Lung (tissue), 11 donors: ENCODE measurements at regions not wholly inside any gene's neighbourhood (a gene's known extent, or its start where the extent isn't known, plus 50 kb on each side); places are given as distances from the start of the nearest gene placed in this dataset.

ENCODE experiments used
- ATAC-seq: fragments of 200-7000 bp; cut with Tn5 transposase; one replicate; pipeline ENCODE4 v1.9.1; 2020; ENCODE audit warnings: moderate number of reproducible peaks; ENCODE audit not compliant: insufficient read depth, low FRiP score
- DNase-seq, 3 donors: peaks; one replicate each; pipeline ENCODE4 v3.0.0-alpha.2; 2013 to 2017
- H3K27ac ChIP-seq, 2 donors: one replicate each; pipeline ENCODE4 v1.5.1; 2013; ENCODE audit warnings: mild to moderate bottlenecking in 2 of 2, moderate library complexity in 2 of 2, control low read depth in 1 of 2, inconsistent platforms in 1 of 2, low read depth in 1 of 2, low read length in 1 of 2
- H3K27me3 ChIP-seq, 3 donors: one replicate each; pipeline ENCODE4 v1.5.1; 2013; ENCODE audit warnings: low read length in 2 of 3; ENCODE audit not compliant: control insufficient read depth in 3 of 3, insufficient read depth in 3 of 3
- H3K36me3 ChIP-seq, 4 donors: one replicate each; pipeline ENCODE4 v1.5.1; 2013; ENCODE audit warnings: low read length in 4 of 4, mild to moderate bottlenecking in 1 of 4, moderate library complexity in 1 of 4; ENCODE audit not compliant: control insufficient read depth in 4 of 4, insufficient read depth in 4 of 4
- H3K4me1 ChIP-seq, 5 donors: one replicate each; pipeline ENCODE4 v1.5.1; 2013; ENCODE audit warnings: low read length in 5 of 5, mild to moderate bottlenecking in 2 of 5, moderate library complexity in 1 of 5; ENCODE audit not compliant: control insufficient read depth in 5 of 5, insufficient read depth in 5 of 5
- H3K4me3 ChIP-seq: one replicate; pipeline ENCODE4 v1.5.1; 2013; ENCODE audit warnings: mild to moderate bottlenecking, control low read depth, moderate library complexity
- H3K9ac ChIP-seq, 2 donors: one replicate each; pipeline ENCODE4 v1.5.1; 2013; ENCODE audit warnings: low read length in 2 of 2, control low read depth in 1 of 2; ENCODE audit not compliant: insufficient read depth in 1 of 2
- H3K9me3 ChIP-seq, 4 donors: one replicate each; pipeline ENCODE4 v1.5.1; 2013; ENCODE audit warnings: low read length in 3 of 4, mild to moderate bottlenecking in 1 of 4, moderate library complexity in 1 of 4; ENCODE audit not compliant: control insufficient read depth in 4 of 4, insufficient read depth in 3 of 4
- WGBS, 2 donors: extraction: QIAGEN DNeasy Blood & Tissue Kit; methylation state at CpG; one replicate each; pipeline ENCODE4 v1.1.7; 2013; 5-methylcytosine and 5-hydroxymethylcytosine counted together
- TF ChIP-seq, protein P1 (sequence below): IDR thresholded peaks from 2 replicates; pipeline ENCODE4 v1.5.1; 2012; ENCODE audit warnings: mild to moderate bottlenecking; ENCODE audit errors: control extremely low read depth, extremely low read depth
- donor health status: control.
- donor health status: control.
- donor health status: Bipolar disorder and iron deficiency.
- donor health status: healthy.
- donor health status: DM: yes; HTN: yes; CAD: no.

DNA sequence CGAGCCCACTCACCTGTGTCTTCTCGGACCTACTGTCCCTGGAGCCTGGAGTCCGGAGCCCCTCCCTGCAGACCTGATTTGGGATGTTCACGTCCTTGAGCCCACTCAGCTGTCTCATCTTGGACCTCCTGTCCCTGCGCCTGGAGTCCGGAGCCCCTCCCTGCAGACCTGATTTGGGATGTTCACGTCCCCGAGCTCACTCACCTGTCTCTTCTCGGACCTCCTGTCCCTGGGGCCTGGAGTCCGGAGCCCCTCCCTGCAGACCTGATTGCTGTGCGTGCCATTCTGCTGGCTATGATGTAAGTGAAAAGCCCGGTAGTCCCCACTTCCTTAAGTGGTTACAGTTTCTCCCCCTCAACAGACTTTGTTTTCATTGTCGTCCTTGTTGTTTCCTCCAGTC is 867.1 kb downstream of the BRD1 start:
- no peak overlapping the region for H3K9ac ChIP-seq
- H3K27me3 ChIP-seq: peaks cover 0 to 10% (median 0%) of the 10 kb centered on the region in 3 donors
- no peak for DNase-seq
- H3K4me3 ChIP-seq: no peak overlapping the region
- TF ChIP-seq, protein P1, sequence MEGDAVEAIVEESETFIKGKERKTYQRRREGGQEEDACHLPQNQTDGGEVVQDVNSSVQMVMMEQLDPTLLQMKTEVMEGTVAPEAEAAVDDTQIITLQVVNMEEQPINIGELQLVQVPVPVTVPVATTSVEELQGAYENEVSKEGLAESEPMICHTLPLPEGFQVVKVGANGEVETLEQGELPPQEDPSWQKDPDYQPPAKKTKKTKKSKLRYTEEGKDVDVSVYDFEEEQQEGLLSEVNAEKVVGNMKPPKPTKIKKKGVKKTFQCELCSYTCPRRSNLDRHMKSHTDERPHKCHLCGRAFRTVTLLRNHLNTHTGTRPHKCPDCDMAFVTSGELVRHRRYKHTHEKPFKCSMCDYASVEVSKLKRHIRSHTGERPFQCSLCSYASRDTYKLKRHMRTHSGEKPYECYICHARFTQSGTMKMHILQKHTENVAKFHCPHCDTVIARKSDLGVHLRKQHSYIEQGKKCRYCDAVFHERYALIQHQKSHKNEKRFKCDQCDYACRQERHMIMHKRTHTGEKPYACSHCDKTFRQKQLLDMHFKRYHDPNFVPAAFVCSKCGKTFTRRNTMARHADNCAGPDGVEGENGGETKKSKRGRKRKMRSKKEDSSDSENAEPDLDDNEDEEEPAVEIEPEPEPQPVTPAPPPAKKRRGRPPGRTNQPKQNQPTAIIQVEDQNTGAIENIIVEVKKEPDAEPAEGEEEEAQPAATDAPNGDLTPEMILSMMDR: no peak
- no peak for ATAC-seq
- H3K4me1 ChIP-seq: peaks cover 0 to 4% (median 0%) of the 10 kb centered on the region in 5 donors
- H3K36me3 ChIP-seq: no peaks in the 10 kb centered on the region
- H3K9me3 ChIP-seq: peaks cover 0 to 10% (median 0%) of the 10 kb centered on the region in 4 donors
- 58 to 62% methylated on average over 13 of the region's 13 CpGs for WGBS, 2 donors
- no peak overlapping the region for H3K27ac ChIP-seq

DNA sequence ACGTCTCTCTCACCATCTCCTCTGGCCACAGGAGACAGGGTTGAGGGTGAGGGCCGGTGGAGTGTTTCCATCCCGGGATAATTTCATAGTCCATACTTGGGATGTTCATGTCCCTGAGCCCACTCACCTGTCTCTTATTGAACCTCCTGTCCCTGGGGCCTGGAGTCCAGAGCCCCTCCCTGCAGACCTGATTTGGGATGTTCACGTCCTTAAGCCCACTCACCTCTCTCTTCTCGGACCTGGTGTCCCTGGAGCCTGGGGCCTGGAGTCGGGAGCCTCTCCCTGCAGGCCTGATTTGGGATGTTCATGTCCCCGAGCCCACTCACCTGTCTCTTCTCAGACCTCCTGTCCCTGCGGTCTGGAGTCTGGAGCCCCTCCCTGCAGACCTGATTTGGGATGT is 868.2 kb downstream of the BRD1 start:
- no peak for DNase-seq
- H3K4me3 ChIP-seq: no peak overlapping the region
- no peaks in the 10 kb centered on the region for H3K36me3 ChIP-seq
- H3K27me3 ChIP-seq: peaks cover 0 to 10% (median 0%) of the 10 kb centered on the region in 3 donors
- ATAC-seq: no peak
- TF ChIP-seq, protein P1: no peak
- H3K9me3 ChIP-seq: peaks cover 0 to 10% (median 0%) of the 10 kb centered on the region in 4 donors
- WGBS, 2 donors: 82 to 92% methylated on average over 8 of the region's 8 CpGs
- peaks cover 0 to 4% (median 0%) of the 10 kb centered on the region in 5 donors for H3K4me1 ChIP-seq
- no peak overlapping the region for H3K9ac ChIP-seq
- H3K27ac ChIP-seq: no peak overlapping the region

DNA sequence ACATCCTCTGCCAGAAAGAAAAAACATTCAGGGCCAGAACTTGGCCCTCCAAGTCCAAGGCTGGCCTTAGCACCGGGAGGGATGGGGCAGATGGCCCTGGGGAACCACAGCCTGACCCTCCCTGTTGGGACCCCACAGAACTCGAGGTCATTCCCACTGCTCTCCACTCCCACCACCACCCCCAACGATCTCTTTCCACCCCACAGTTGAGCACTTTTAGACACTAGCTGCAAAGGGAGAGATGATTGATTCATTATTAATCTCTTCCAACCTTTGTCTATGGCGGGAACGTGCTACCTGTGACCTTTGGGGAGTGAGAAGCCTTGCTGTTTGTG is 869.7 kb downstream of the BRD1 start:
- TF ChIP-seq, protein P1: no peak
- 86% methylated on average over 5 of the region's 5 CpGs for WGBS, 2 donors
- H3K9me3 ChIP-seq: peaks cover 0 to 10% (median 0%) of the 10 kb centered on the region in 4 donors
- H3K9ac ChIP-seq: no peak overlapping the region
- peaks cover 0 to 4% (median 0%) of the 10 kb centered on the region in 5 donors for H3K4me1 ChIP-seq
- no peak overlapping the region for H3K27ac ChIP-seq
- H3K27me3 ChIP-seq: peaks cover 0 to 4% (median 0%) of the 10 kb centered on the region in 3 donors
- ATAC-seq: no peak
- H3K36me3 ChIP-seq: no peaks in the 10 kb centered on the region
- no peak for DNase-seq
- H3K4me3 ChIP-seq: no peak overlapping the region
